ENCODE measurements at regions not wholly inside any gene's neighbourhood (a gene's known extent, or its start where the extent isn't known, plus 50 kb on each side); places are given as distances from the start of the nearest gene placed in this dataset.
A peak's percentile ranks its signal among the peaks of the same experiment; 100 is the strongest.
"Not testable (repeated sequence)": the region's sequence is repeated elsewhere in the genome, so short reads cannot be mapped to it uniquely, and the experiment has no call there.

DNA sequence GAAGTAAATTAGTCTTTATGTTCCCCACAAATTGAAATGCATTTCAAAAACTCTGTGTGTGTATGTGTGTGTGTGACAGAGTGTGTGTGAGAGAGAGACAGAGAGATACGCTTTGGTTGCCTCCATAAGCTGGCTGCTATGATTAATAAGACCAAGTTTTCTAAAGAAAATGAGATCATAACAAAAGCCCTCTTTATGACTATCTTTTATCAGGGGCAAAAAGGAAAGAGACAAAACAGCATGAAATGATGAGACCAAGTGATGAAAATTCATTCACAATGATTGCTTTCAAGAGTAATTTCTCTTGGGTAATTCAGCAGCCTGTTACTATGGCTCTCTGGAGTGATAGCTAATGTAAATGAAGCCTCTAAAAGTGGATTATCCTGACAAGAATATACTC, 277.6 kb upstream of the PLEKHG7 start:
- no peak for DNase-seq (ENCODE audit: low read depth in 2 of 2)

DNA sequence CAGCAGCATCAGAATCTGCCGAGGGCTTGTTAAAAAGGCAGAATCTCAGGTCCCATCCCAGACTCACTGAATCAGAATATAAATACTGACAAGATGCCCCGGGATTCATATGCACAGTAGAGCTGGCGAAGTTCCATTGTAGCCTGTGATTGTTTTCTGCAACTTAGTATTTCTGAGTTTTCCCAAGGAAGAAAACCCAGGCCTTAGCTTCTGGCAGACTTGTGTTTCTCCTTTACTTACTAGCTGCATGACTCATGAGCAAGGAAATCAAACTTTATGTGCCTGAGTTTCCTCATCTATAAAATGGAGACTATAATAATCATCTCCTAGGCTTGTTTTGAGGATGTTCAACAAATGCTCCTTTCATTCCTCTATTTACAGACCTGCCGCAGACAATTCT, 278.5 kb upstream of the PLEKHG7 start:
- DNase-seq (ENCODE audit: low read depth in 2 of 2): no peak

DNA sequence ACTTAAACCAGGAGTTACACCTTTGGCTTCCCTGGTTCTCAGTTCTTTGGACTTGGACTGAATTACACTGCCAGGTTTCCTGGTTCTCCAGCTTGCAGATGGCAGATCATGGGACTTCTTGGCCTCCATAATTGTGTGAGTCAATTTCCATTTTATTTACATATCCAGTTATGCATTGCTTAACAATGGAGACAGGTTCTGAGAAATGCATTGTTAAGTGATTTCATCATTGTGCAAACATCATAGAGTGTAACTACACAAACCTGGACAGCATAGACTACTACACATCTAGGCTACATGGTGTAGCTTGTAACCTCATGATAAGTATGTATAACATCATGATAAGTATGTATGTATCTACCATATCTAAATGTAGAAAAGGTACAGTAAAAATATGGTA, 276.1 kb upstream of the BTG1 start:
- no peak for DNase-seq (ENCODE audit: low read depth in 2 of 2)

DNA sequence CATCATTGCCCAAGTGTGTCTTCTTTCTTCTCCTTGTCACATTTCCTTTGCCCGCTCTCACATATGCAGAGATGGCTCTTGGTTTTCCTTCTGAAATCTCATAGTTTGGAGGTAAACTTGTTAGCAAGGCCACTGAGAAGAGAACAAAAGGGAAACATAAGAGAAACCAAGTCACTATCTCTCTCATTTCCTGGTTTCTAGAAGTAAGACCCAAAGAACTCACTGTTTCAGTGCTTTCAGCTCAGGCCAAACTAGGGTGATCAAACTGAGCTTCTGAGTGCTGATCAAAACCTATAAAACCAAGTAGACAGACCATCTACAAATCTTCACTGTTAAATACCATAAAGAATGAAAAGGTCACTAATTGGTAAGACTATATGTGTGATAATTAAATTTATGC, 275.4 kb upstream of the BTG1 start:
- DNase-seq (ENCODE audit: low read depth in 2 of 2): no peak

DNA sequence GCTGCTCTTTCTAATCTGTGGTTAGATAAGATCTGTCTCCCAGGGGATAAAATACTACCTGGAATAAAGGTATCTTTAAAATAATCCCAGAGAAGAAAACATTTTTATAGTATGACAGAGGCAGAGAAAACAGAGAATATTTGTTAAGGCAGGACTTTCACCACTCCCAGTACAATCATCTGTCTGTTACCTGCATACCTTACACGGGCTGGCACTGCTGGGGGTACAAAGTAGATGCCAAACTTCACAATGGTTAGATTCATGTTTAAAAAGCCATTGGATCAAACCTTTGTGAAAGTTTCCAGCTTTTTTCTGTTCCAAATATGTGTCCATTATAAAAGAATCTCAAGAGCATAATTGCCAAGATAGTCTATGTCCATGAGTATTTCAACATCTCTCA, 273.6 kb upstream of the BTG1 start:
- DNase-seq (ENCODE audit: low read depth in 2 of 2): no peak

DNA sequence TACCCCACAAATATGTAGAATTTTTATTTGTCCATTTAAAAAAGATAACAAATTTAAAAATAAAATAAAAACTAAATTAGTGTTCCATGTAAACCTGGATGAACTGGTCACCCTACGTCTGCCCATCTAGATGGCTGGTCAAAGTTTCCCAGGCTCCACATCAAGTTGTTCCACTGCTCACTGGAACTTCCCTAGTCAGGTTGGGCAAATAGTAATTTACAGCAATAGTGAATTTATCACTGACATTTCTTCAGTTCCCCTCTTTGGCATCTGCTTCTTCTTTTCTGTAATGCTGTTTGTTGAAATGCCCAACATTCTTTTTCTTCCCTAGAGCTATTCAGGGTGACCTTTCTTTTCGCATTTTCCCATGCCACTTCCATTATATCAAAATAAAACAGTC, 272.7 kb upstream of the BTG1 start:
- DNase-seq (ENCODE audit: low read depth in 2 of 2): no peak

DNA sequence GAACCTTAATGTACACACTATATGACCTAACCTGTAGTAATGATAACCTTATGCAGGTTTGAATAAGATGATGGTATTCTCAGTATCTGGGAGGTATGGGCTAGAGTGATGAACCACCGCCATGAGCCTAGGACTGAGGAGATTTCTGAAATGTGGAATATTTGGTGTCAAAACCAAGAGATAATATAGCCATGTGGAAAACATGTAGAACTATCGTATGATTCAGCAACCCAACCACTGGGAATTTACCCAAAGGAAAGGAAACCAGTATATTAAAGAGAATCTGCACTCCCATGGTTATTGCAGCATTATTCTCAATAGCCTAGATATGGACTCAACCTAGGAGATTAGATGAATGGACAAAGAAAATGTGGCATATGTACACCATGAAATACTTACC, 271.7 kb upstream of the BTG1 start:
- no peak for DNase-seq (ENCODE audit: low read depth in 2 of 2)

DNA sequence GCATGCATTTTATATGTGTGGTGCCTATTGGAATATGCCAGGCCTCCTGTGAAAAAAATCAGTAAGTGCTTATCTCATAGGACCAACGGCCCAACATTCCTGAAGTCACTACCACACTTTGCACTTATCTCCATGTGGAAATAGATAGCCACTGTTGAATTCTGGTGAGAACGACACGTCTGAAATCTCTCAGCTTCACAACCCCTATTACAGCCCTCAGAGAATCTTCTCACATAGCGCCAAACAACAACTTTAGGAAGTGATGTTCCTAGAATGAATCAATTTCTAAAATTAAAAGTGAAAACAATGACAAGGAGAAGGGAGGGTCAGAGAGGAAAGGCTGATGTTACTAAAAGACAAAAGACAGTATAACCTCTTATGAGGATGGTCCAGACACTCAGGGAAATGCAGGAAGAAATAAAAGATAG, 270.8 kb upstream of the BTG1 start:
- DNase-seq (ENCODE audit: low read depth in 2 of 2): no peak

DNA sequence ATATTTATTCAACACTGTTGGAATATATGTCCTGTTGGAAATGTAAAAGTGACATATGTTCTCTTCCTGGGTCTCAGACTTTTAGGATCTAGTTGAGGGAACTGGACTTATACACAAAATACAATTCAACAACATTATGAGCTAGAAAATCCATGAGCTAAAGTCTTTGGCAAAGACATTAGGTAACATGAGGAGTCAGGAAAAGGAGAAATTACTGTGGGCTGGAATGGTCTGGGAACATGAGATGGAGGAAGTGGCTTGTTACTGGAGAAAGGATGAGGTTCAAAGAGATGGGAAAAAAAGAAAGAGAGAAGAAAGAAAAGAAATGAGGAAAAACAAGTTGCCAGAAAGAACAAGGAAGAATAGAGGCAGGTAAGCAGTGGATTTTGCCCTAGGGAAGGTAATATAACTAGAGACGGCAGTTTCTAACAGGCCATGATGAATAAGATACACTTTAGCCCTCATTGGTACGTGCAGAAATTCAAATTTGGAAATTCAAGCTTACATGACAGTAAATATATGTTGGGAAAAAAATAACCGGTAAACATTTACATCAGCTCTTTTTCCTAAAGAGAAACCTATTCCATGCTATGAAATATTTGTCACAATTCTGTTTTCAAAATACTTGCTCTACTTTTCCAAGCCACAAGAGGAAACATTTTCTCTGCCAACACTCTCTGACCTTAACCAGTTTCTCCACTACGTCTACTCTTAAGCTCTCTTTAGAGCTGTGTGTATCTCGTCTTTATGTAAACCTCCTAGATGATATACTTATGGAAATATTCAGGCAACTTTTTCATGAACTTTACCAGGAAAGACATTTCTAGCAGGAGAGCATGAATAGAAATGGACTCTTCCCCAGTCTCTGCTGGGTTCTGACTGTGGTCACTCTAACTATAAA, 268.8 kb upstream of the BTG1 start:
- no peak for DNase-seq (ENCODE audit: low read depth in 2 of 2)

DNA sequence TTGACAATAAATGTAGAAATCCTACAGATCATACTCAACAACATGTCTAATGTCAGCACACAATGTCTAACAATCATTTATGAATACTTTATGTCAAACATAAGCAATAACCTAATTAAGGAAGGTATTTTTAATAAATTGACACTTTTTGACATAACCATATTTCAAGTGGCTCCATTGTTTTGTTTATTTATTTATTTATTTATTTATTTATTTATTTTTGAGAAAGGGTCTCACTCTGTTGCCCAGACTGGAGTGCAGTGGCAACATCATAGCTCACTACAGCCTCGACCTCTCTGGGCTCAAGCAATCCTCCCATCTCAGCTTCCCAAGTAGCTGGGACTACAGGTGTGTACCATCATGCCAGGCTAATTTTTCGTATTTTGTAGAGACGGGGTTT, 267.6 kb upstream of the BTG1 start:
- DNase-seq (ENCODE audit: low read depth in 2 of 2): no peak

DNA sequence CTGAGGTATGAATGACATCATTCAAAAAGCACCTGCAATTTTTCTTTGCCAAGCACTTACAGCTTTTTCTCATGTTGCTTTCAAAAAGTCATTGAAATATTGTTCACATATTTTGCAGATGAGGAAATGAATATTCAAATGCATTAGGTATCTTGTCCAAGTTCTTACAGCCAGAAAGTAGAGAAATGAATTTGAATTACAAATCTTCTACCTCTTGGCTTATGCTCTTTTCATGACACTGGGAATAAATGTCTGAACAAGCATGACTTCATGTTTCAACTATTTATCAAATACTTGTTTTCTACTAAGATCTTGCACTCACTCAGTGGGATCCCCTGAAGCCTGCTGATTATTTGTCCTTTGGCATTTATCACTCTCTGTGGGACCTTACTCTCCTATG, 267.2 kb upstream of the BTG1 start:
- DNase-seq (ENCODE audit: low read depth in 2 of 2): no peak

DNA sequence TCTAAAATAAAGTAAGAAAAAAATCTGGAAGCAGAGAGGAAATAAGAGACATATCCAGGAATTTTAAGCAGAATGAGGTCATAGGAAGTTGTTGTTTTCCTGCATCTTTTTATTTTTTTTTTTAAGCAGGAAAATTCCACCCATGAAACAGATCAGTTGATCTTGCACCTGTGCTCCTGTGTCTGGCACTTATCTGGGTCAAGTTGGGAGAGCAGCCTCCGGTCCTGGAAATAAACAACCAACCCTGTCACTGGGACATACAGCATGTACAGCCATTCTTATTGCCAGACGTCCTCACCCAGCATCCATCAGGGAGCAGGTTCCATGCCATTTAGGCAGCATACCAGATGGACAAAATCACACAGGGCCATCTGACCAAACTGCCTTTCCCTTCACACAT, 266.0 kb upstream of the BTG1 start:
- DNase-seq (ENCODE audit: low read depth in 2 of 2): no peak

DNA sequence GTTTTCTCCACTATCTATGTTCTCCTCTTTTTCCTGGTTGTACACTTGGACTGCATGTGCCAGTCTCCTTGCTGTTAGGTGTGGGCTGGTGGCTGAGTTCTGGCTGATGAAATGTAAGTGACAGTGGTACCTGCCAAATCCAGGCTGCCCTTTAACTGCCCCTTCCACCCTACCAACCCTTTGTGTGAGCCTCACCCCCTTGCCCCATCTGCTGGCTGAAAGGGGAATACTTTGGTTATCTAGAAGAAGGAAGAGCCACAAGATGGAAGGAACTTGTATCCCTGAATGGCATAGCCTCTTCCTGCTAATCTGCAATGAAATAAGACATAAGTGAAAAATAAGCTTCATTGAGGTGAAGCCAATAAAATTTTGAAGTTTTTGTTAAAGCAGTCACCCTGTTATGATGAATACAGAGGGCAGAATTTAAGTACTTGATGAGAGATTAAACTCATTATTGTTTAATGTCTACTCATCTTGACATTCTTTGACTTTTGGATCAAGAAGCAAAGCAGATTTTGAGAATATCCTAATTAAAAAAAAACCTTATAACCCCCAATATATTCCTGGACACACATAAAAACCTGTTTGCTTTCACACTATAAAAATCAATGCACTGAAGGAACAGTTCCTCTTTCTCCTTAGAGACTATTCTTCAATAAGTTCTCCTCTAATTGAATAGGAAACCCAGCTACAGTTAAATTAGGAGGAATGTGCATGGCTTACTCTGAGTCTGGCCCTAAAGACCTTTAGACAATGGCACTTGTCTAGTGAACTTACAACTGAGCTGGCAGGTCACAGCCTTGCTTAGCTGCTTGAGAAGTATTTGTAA, 262.6 kb upstream of the BTG1 start:
- DNase-seq (ENCODE audit: low read depth in 2 of 2): peak; percentile 37 to 47

DNA sequence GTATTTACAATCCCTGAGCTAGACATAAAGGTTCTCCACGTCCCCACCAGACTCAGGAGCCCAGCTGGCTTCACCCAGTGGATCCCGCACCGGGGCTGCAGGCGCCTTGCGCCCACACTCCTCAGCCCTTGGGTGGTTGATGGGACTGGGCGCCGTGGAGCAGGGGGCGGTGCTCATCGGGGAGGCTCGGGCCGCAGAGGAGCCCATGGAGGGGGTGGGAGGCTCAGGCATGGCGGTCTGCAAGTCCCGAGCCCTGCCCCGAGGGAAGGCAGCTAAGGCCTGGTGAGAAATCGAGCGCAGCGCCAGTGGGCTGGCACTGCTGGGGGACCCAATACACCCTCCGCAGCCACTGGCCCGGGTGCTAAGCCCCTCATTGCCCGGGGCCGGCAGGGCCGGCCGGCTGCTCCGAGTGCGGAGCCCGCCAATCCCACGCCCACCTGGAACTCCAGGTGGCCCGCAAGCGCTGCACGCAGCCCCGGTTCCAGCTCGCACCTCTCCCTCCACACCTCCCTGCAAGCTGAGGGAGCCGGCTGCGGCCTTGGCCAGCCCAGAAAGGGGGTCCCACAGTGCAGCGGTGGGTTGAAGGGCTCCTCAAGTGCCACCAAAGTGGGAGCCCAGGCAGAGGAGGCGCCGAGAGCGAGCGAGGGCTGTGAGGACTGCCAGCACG, 260.9 kb upstream of the BTG1 start:
- not testable (repeated sequence) for DNase-seq (ENCODE audit: low read depth in 2 of 2)

DNA sequence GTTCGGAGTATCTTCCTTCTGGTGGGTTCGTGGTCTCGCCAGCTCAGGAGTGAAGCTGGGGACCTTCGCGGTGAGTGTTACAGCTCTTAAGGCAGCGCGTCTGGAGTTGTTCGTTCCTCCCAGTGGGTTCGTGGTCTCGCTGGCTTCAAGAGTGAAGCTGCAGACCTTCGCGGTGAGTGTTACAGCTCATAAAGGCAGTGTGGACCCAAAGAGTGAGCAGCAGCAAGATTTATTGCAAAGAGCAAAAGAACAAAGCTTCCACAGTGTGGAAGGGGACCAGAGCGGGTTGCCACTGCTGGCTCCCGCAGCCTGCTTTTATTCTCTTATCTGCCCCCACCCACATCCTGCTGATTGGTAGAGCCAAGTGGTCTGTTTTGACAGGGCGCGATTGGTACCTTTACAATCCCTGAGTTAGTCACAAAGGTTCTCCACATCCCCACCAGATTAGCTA, 260.2 kb upstream of the BTG1 start:
- DNase-seq (ENCODE audit: low read depth in 2 of 2): peak; percentile 24 to 48

DNA sequence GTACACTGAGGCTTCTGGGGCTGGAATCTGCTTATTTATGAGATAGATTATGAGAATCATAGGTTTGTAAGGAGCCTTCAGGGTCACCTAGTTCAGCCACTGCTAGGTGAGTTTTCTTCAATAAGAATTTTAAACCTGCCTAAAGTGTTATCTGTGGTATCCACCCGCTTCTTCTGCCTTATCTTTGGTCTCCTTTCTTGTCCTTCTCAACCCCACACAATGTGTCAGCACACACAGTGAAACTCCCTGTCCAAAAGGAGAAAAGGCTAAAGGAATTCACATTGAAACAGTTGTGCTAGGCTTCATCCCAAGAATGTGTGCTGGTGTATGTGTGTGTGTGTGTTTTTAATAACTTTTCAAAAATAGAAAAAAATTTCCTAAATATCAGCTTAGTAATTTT, 259.3 kb upstream of the BTG1 start:
- DNase-seq (ENCODE audit: low read depth in 2 of 2): no peak

DNA sequence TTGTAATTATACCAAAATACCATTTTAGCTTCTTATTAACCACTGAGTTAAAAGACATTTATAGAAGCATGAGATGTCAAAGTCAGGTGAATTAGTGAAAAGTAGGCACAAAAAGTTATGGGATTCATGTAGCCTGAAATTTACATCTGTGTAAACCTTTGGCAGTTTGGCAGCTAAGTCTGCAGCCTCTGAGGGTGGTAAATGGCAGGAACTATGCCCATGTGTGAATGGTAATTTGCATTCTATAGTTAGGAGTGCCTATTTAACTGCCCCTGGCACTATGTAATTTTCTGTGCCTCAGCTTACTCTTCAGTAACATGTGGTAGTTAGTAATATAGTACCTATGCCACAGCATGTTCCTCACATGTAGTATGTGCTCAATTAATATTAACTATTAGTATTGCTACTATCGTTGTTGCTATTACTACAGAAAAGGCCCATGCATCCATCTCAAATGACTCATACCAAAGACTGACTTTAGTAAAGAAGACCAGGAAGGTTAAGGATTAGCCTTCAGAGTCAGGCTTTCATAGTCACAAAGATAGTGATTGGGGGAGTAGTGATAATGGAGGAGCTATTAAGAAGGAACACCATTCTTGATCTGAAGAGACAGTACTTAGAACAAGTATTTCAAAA, 258.7 kb upstream of the BTG1 start:
- no peak for DNase-seq (ENCODE audit: low read depth in 2 of 2)

DNA sequence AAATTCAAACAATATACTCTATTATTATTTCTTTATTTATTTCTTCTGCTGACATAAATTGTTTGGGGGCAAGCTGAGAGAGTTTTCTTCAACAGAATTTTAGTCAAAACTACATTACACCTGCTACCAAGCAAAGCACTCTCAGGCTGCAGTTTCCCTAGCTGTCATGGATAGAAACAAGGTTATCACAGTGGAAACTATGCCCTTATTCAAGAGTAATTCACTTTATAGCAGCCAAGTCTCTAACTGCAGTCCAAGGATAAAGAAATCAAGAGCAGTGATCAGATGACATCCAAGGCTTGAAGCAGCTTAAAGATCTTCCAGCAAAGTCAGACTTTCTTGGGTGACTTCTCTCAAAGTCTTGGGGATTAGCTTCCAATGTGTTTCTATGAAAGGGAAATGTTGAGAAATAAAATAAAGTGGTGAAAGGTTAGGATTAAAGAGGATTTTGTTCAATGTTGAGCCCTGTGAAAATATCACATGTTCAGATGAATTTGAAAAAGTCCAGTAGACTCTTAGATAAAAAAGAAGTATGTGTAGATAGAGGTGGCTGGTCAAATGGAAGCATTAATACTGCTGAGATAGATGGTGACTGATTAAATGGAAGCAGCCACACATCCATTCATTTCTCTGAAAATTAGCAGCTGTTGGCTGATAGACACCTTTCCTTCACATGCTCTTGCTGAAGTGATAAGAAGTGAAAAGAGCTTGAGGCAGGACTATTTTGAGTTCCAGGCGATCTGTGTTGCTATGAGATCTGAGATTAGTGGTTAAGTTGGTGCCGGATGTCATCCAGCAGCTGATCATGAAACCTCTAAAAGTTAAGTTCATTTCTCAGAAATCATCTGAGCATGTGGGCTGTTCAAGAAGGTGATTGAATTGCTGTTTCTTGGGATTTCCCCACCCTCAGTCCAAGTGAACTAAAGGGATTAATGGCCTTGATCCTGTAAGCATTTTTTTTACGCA, 257.8 kb upstream of the BTG1 start:
- peak; percentile 45 to 46 for DNase-seq (ENCODE audit: low read depth in 2 of 2)

DNA sequence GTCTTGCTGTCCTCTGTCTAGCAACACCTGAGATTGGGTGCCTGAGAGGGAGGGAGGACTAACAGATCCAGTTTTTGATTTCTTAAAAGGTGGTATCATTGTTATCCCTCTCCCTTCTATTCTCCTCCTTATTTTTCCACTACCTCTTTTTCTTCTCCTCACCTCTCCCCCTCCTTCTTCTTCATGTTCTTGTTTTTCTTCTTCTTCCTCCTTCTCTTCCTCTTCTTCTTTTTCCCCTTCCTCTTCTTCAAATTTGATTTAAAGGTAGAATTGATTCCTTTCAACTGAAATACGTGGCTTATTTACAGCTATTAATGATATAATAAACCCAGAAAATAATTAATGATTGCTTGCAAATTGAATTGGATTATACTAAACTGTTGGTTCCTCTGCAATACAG, 256.8 kb upstream of the BTG1 start:
- no peak for DNase-seq (ENCODE audit: low read depth in 2 of 2)

DNA sequence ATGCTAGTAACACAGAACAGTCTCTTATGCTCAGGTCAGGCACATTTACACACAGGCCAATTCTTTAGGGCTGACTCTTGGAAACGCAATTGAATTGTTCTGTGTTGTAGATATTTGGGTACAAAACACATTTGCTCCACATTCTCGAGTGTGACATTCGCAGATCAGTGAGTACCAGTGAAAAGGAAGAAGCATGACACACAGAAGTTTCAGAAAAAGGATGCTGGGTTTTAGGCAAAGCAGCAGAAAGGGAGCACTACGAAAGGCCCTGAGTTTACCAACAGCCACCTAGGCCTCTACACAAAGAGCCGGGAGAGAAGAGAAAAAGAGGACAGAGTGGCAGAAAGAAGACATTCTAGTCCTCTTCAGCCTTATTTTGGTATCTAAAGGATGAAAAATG, 254.4 kb upstream of the BTG1 start:
- DNase-seq (ENCODE audit: low read depth in 2 of 2): no peak
